GM19468 (cell line): ENCODE measurements at regions not wholly inside any gene's neighbourhood (a gene's known extent, or its start where the extent isn't known, plus 50 kb on each side); places are given as distances from the start of the nearest gene placed in this dataset.

Source experiments
- ATAC-seq: cut with Tn5 transposase; IDR thresholded peaks from one replicate; pipeline ENCODE4 v1.9.1; 2021; ENCODE audit warnings: mild to moderate bottlenecking, moderate library complexity, moderate number of reproducible peaks; ENCODE audit not compliant: unreplicated experiment; ENCODE audit errors: extremely low read depth

- ATAC-seq: no peak
These were observed 326.4 kb downstream of the MEI4 start for GRCh38 chr6:77979204-77979603.

- peak; percentile 63 for ATAC-seq
These were observed 333.7 kb downstream of the MEI4 start for GRCh38 chr6:77986380-77987034.

GRCh38 chr6:77987035-77987384 lies 334.2 kb downstream of the MEI4 start:
- peak; percentile 7 for ATAC-seq

- ATAC-seq: no peak
These were observed 357.3 kb downstream of the MEI4 start for GRCh38 chr6:78010130-78010529.

- ATAC-seq: no peak
These were observed 367.7 kb downstream of the MEI4 start for GRCh38 chr6:78020586-78020985.

GRCh38 chr6:78025502-78025901 lies 372.7 kb downstream of the MEI4 start:
- ATAC-seq: no peak

GRCh38 chr6:78031228-78031627 lies 378.4 kb downstream of the MEI4 start:
- ATAC-seq: no peak

- no peak for ATAC-seq
These were observed 406.3 kb downstream of the MEI4 start for GRCh38 chr6:78059171-78059570.

GRCh38 chr6:78062993-78063392 lies 410.2 kb downstream of the MEI4 start:
- no peak for ATAC-seq

- ATAC-seq: no peak
These were observed 423.5 kb downstream of the MEI4 start for GRCh38 chr6:78076371-78076770.

- no peak for ATAC-seq
These were observed 436.7 kb downstream of the MEI4 start for GRCh38 chr6:78089531-78089930.

- no peak for ATAC-seq
These were observed 441.1 kb downstream of the MEI4 start for GRCh38 chr6:78093906-78094305.

GRCh38 chr6:78101387-78101786 lies 448.5 kb downstream of the MEI4 start:
- no peak for ATAC-seq

GRCh38 chr6:78110641-78111040 lies 457.8 kb downstream of the MEI4 start:
- no peak for ATAC-seq

- no peak for ATAC-seq
These were observed 465.1 kb downstream of the MEI4 start for GRCh38 chr6:78117966-78118365.

GRCh38 chr6:78131521-78131920 lies 478.7 kb downstream of the MEI4 start:
- ATAC-seq: no peak

- ATAC-seq: no peak
These were observed 480.0 kb downstream of the MEI4 start for GRCh38 chr6:78132671-78133410.

- ATAC-seq: no peak
These were observed 497.6 kb downstream of the MEI4 start for GRCh38 chr6:78150425-78150824.

GRCh38 chr6:78153976-78154375 lies 501.1 kb downstream of the MEI4 start:
- no peak for ATAC-seq

- no peak for ATAC-seq
These were observed 504.8 kb downstream of the MEI4 start for GRCh38 chr6:78157606-78158005.

GRCh38 chr6:78188891-78189290 lies 536.1 kb downstream of the MEI4 start:
- no peak for ATAC-seq

- ATAC-seq: no peak
These were observed 539.2 kb downstream of the MEI4 start for GRCh38 chr6:78192057-78192456.
